ENCODE measurements at regions not wholly inside any gene's neighbourhood (a gene's known extent, or its start where the extent isn't known, plus 50 kb on each side); places are given as distances from the start of the nearest gene placed in this dataset.

GRCh38 chr12:82099216-82099615, 259.0 kb downstream of the CCDC59 start:
- TF ChIP-seq, protein P1, sequence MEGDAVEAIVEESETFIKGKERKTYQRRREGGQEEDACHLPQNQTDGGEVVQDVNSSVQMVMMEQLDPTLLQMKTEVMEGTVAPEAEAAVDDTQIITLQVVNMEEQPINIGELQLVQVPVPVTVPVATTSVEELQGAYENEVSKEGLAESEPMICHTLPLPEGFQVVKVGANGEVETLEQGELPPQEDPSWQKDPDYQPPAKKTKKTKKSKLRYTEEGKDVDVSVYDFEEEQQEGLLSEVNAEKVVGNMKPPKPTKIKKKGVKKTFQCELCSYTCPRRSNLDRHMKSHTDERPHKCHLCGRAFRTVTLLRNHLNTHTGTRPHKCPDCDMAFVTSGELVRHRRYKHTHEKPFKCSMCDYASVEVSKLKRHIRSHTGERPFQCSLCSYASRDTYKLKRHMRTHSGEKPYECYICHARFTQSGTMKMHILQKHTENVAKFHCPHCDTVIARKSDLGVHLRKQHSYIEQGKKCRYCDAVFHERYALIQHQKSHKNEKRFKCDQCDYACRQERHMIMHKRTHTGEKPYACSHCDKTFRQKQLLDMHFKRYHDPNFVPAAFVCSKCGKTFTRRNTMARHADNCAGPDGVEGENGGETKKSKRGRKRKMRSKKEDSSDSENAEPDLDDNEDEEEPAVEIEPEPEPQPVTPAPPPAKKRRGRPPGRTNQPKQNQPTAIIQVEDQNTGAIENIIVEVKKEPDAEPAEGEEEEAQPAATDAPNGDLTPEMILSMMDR (IDR thresholded peaks at IDR 0.05; ENCODE audit: insufficient read depth, low read depth, low read length) = no peak
- no peak for DNase-seq (ENCODE audit: low read depth)

DNA sequence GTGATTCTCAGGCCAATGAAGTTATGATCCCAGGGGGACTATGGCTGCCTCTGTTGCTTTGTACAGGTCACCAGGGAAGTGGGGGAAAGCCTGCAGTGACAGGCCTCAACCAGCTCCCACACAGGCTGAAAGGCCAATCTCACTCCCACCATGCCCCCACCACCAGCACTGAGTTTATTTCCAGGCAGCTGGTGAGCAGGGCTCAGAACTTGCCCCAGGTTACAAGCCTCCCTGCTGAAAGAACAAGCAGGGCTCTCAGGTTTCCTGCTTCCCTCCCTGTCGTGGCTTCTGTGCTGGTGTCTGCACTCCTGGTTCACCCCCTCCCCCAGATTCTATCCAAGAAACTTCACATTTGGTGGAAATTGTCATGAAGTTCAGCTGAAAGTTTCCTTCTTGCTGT, 260.3 kb downstream of the CCDC59 start:
- H3K4me3 ChIP-seq (ENCODE audit: low read depth, low read length) = no peak overlapping the region
- TF ChIP-seq, protein P1 (IDR thresholded peaks at IDR 0.05; ENCODE audit: insufficient read depth, low read depth, low read length) = no peak
- DNase-seq (ENCODE audit: low read depth) = no peak

More at GRCh38 chr12:82099216-82099615, 259.0 kb downstream of the CCDC59 start:
- H3K4me3 ChIP-seq (ENCODE audit: low read depth, low read length) = no peak overlapping the region

DNA sequence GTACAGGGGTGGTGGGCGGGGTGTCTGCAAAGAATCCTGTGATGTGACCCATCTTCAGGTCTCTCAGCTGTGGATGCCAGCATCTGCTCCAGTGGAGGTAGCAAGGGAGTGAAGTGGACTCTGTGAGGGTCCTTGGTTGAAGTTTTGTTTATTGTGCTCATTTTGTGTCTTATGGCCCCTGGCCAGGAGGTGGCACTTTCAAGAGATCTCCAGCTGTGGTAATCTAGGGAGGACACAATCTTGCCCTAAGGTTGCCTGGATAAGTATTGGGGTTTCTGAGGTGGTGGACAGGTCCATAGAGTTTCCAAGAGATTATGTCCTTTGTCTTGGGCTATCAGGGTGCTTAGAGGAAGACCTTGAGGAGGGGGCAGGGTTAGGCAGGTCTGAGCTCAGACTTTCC, 260.7 kb downstream of the CCDC59 start:
- TF ChIP-seq, protein P1 (IDR thresholded peaks at IDR 0.05; ENCODE audit: insufficient read depth, low read depth, low read length) = no peak
- DNase-seq (ENCODE audit: low read depth) = no peak
- H3K4me3 ChIP-seq (ENCODE audit: low read depth, low read length) = no peak overlapping the region

- H3K4me3 ChIP-seq (ENCODE audit: low read depth, low read length) = no peak overlapping the region
- DNase-seq (ENCODE audit: low read depth) = no peak
- TF ChIP-seq, protein P1 (IDR thresholded peaks at IDR 0.05; ENCODE audit: insufficient read depth, low read depth, low read length) = no peak
Measured at GRCh38 chr12:82090165-82090564, 268.0 kb downstream of the CCDC59 start.

- no peak for DNase-seq (ENCODE audit: low read depth)
- no peak overlapping the region for H3K4me3 ChIP-seq (ENCODE audit: low read depth, low read length)
- TF ChIP-seq, protein P1 (IDR thresholded peaks at IDR 0.05; ENCODE audit: insufficient read depth, low read depth, low read length) = no peak
Measured at GRCh38 chr12:82089369-82090121, 268.6 kb downstream of the CCDC59 start.

DNA sequence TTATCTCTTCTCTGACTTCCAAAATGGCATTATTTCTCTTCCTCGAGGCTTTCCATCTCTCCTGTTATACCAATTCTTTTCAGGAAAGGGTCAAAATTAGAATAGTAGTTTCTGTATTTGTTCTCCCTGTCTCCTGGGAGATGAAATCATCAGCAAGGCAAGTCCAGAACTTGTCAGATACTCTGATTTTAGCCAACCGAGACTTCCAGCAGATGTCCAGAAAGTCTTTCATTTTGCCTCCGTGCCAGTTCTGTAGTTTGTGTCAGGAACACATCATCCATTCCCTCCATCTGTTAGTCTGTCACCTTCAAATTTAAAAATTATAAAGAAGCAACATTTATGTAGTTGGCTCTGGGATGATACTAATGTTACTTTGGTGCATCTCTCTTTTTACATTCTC, 275.7 kb downstream of the CCDC59 start:
- DNase-seq (ENCODE audit: low read depth) = no peak
- TF ChIP-seq, protein P1 (IDR thresholded peaks at IDR 0.05; ENCODE audit: insufficient read depth, low read depth, low read length) = no peak
- H3K4me3 ChIP-seq (ENCODE audit: low read depth, low read length) = no peak overlapping the region
